MM.1S (cell line): ENCODE measurements at regions not wholly inside any gene's neighbourhood (a gene's known extent, or its start where the extent isn't known, plus 50 kb on each side); places are given as distances from the start of the nearest gene placed in this dataset.

Experiments used
- CTCF ChIP-seq: fragments of 300-600 bp; sonication (generic); IDR thresholded peaks from 2 replicates; pipeline ENCODE4 v1.5.1; 2016; ENCODE audit warnings: antibody characterized with exemption, low read length, mixed read lengths
- EZH2 ChIP-seq: fragments of 300-600 bp; sonication (generic); optimal IDR thresholded peaks from 2 replicates; pipeline ENCODE3; 2017; ENCODE audit warnings: low read depth, mild to moderate bottlenecking, antibody characterized with exemption, low read length, mixed read lengths
- EZH2phosphoT487 ChIP-seq: fragments of 300-600 bp; sonication (generic); IDR thresholded peaks from 2 replicates; pipeline ENCODE4 v1.6.1; 2018; ENCODE audit warnings: antibody characterized with exemption, low read length

GRCh38 chr2:237231593-237231992 lies 145.9 kb downstream of the COPS8 start:
- no peak for TF ChIP-seq CTCF
- TF ChIP-seq EZH2 = no peak
- TF ChIP-seq EZH2phosphoT487 = no peak
